Liver (tissue), 8 donors: ENCODE measurements at regions not wholly inside any gene's neighbourhood (a gene's known extent, or its start where the extent isn't known, plus 50 kb on each side); places are given as distances from the start of the nearest gene placed in this dataset.

Experiments
- DNase-seq: peaks from one replicate; pipeline ENCODE4 v3.0.0-alpha.2; 2017; ENCODE audit warnings: low spot score
- H3K27ac ChIP-seq, 2 donors: one replicate each; pipeline ENCODE4 v1.7.0; 2013; ENCODE audit warnings: inconsistent platforms in 2 of 2, low read length in 2 of 2, control low read depth in 1 of 2, low read depth in 1 of 2, mild to moderate bottlenecking in 1 of 2
- H3K27me3 ChIP-seq, 4 donors: one replicate each; pipeline versions ENCODE4 v1.6.1 to v1.7.0; 2013; ENCODE audit warnings: low read length in 3 of 4, inconsistent platforms in 1 of 4, mild to moderate bottlenecking in 1 of 4, moderate library complexity in 1 of 4; ENCODE audit not compliant: control insufficient read depth in 4 of 4, insufficient read depth in 4 of 4
- H3K36me3 ChIP-seq, 4 donors: one replicate each; pipeline versions ENCODE4 v1.6.1 to v1.7.0; 2013; ENCODE audit warnings: low read length in 3 of 4, mild to moderate bottlenecking in 3 of 4, low read depth in 1 of 4, moderate library complexity in 1 of 4; ENCODE audit not compliant: control insufficient read depth in 4 of 4, insufficient read depth in 3 of 4
- H3K4me1 ChIP-seq, 4 donors: one replicate each; pipeline versions ENCODE4 v1.6.1 to v1.7.0; 2013; ENCODE audit warnings: low read length in 3 of 4, mild to moderate bottlenecking in 3 of 4, moderate library complexity in 1 of 4; ENCODE audit not compliant: control insufficient read depth in 4 of 4, insufficient read depth in 4 of 4
- H3K4me3 ChIP-seq, 3 donors: one replicate each; pipeline versions ENCODE4 v1.6.1 to v1.7.0; 2013; ENCODE audit warnings: low read length in 3 of 3, control low read depth in 1 of 3, low read depth in 1 of 3, mild to moderate bottlenecking in 1 of 3
- H3K9ac ChIP-seq, 2 donors: one replicate each; pipeline ENCODE4 v1.7.0; 2013; ENCODE audit warnings: low read length in 2 of 2, mild to moderate bottlenecking in 2 of 2, moderate library complexity in 2 of 2, control low read depth in 1 of 2, low read depth in 1 of 2
- H3K9me3 ChIP-seq, 4 donors: one replicate each; pipeline versions ENCODE4 v1.6.1 to v1.7.0; 2013; ENCODE audit warnings: low read length in 3 of 4; ENCODE audit not compliant: control insufficient read depth in 4 of 4
- ATF3 ChIP-seq: IDR thresholded peaks from 2 replicates; pipeline ENCODE4 v1.6.1; 2016; ENCODE audit warnings: antibody characterized with exemption
- CTCF ChIP-seq: fragments of 150-350 bp; IDR thresholded peaks from 2 replicates; pipeline ENCODE4 v1.5.1; 2017; ENCODE audit warnings: improper control_type of control experiment, low read depth, low read length; ENCODE audit not compliant: missing input control
- EGR1 ChIP-seq, 2 donors: IDR thresholded peaks; 2 replicates each; pipeline ENCODE4 v1.6.1; 2016 to 2018; ENCODE audit warnings: antibody characterized with exemption in 2 of 2, low read depth in 2 of 2
- FOXA1 ChIP-seq: IDR thresholded peaks from 2 replicates; pipeline ENCODE4 v1.6.1; 2016; ENCODE audit warnings: antibody characterized with exemption
- GABPA ChIP-seq, 2 donors: IDR thresholded peaks in 1 of 2; conservative IDR thresholded peaks in 1 of 2; 2 replicates each; pipeline ENCODE4 v1.6.1; 2016; ENCODE audit warnings: antibody characterized with exemption in 2 of 2, mild to moderate bottlenecking in 1 of 2, moderate library complexity in 1 of 2
- HNF4A ChIP-seq, 2 donors: conservative IDR thresholded peaks; 2 replicates each; pipeline ENCODE4 v1.6.1; 2016; ENCODE audit warnings: antibody characterized with exemption in 2 of 2, mild to moderate bottlenecking in 2 of 2
- HNF4G ChIP-seq: IDR thresholded peaks from 2 replicates; pipeline ENCODE4 v1.6.1; 2016; ENCODE audit warnings: antibody characterized with exemption
- JUND ChIP-seq, 2 donors: IDR thresholded peaks; 2 replicates each; pipeline ENCODE4 v1.6.1; 2016; ENCODE audit warnings: antibody characterized with exemption in 2 of 2
- MAX ChIP-seq: IDR thresholded peaks from 2 replicates; pipeline ENCODE4 v1.6.1; 2016; ENCODE audit warnings: antibody characterized with exemption
- NR2F2 ChIP-seq: IDR thresholded peaks from 2 replicates; pipeline ENCODE4 v1.6.1; 2016; ENCODE audit warnings: antibody characterized with exemption
- RAD21 ChIP-seq, 2 donors: IDR thresholded peaks; 2 replicates each; pipeline ENCODE4 v1.6.1; 2016; ENCODE audit warnings: antibody characterized with exemption in 2 of 2, mild to moderate bottlenecking in 2 of 2
- REST ChIP-seq: IDR thresholded peaks from 2 replicates; pipeline ENCODE4 v1.6.1; 2016; ENCODE audit warnings: antibody characterized with exemption, mild to moderate bottlenecking
- RXRA ChIP-seq, 2 donors: IDR thresholded peaks; 2 replicates each; pipeline ENCODE4 v1.6.1; 2017 to 2018; ENCODE audit warnings: antibody characterized with exemption in 2 of 2, mild to moderate bottlenecking in 1 of 2
- SP1 ChIP-seq: IDR thresholded peaks from 2 replicates; pipeline ENCODE4 v1.6.1; 2018; ENCODE audit warnings: antibody characterized with exemption, mild to moderate bottlenecking
- TAF1 ChIP-seq: conservative IDR thresholded peaks from 2 replicates; pipeline ENCODE4 v1.6.1; 2016; ENCODE audit warnings: antibody characterized with exemption, mild to moderate bottlenecking
- YY1 ChIP-seq: IDR thresholded peaks from 2 replicates; pipeline ENCODE4 v1.6.1; 2016; ENCODE audit warnings: antibody characterized with exemption, mild to moderate bottlenecking
- ZBTB33 ChIP-seq: IDR thresholded peaks from 2 replicates; pipeline ENCODE4 v1.6.1; 2016; ENCODE audit warnings: antibody characterized with exemption
- WGBS: extraction: QIAGEN DNeasy Blood & Tissue Kit; methylation state at CpG from one replicate; pipeline ENCODE4 v1.1.7; 2013; 5-methylcytosine and 5-hydroxymethylcytosine counted together
- donor health status: healthy.
- donor health status: healthy.
- donor health status: healthy.
- donor health status: healthy.
- donor health status: healthy.

- Histone ChIP-seq H3K9me3 (no peaks in the 10 kb centered on the region), H3K4me3 (no peak overlapping the region), H3K27me3 (no peaks in the 10 kb centered on the region), H3K27ac (no peak overlapping the region), H3K4me1 (no peaks in the 10 kb centered on the region), H3K36me3 (no peaks in the 10 kb centered on the region), H3K9ac (no peak overlapping the region)
- WGBS: 36% methylated on average over 29 of the region's 29 CpGs
- DNase-seq: no peak
- TF ChIP-seq HNF4G (no peak), HNF4A (conservative IDR thresholded peaks at IDR 0.05) (no peak), RAD21 (IDR thresholded peaks at IDR 0.05) (no peak), GABPA (IDR thresholded peaks at IDR 0.05 in 1 of 2, conservative IDR thresholded peaks at IDR 0.05 in 1 of 2) (no peak), FOXA1 (no peak), ZBTB33 (no peak), JUND (IDR thresholded peaks at IDR 0.05) (no peak), EGR1 (IDR thresholded peaks at IDR 0.05; ENCODE audit: low read depth in 2 of 2) (no peak), ATF3 (no peak), NR2F2 (no peak), MAX (no peak), TAF1 (no peak), REST (no peak), SP1 (no peak), CTCF (no peak), RXRA (IDR thresholded peaks at IDR 0.05) (no peak), YY1 (no peak)
These were observed 1486.7 kb downstream of the BRD1 start for GRCh38 chr22:48340727-48341709.
